WTC11 (cell line): ENCODE measurements at regions not wholly inside any gene's neighbourhood (a gene's known extent, or its start where the extent isn't known, plus 50 kb on each side); places are given as distances from the start of the nearest gene placed in this dataset.

ENCODE experiments used
- ATAC-seq: fragments of 200-7000 bp; cut with Tn5 transposase; 2 replicates; pipeline ENCODE4 v1.10.0; 2021; ENCODE audit warnings: mild to moderate bottlenecking, moderate library complexity
- CTCF ChIA-PET: fragments of 300-600 bp; sonication (Branson Sonifier 250); formaldehyde crosslinking; loops from one replicate; lab custom pipeline; 2021; ENCODE audit warnings: antibody characterized with exemption; lab: Charles Lee
- POLR2A ChIA-PET: fragments of 350-600 bp; sonication (Branson Sonifier 250); formaldehyde crosslinking; loops from one replicate; lab custom pipeline; 2021; ENCODE audit warnings: antibody characterized with exemption; lab: Charles Lee
- DNase-seq: peaks from one replicate; pipeline ENCODE4 v3.0.0; 2021; ENCODE audit warnings: low spot score
- H3K27ac Mint-ChIP-seq: 2 replicates; pipeline ENCODE4 v1.8.0; 2021; ENCODE audit warnings: mixed read lengths
- H3K27me3 Mint-ChIP-seq: 2 replicates; pipeline ENCODE4 v1.8.0; 2021; ENCODE audit warnings: low read depth, mild to moderate bottlenecking, moderate library complexity, mixed read lengths
- H3K36me3 Mint-ChIP-seq: 2 replicates; pipeline ENCODE4 v1.8.0; 2021; ENCODE audit warnings: mixed read lengths
- H3K4me1 Mint-ChIP-seq: 2 replicates; pipeline ENCODE4 v1.8.0; 2022; ENCODE audit warnings: mixed read lengths
- H3K4me3 Mint-ChIP-seq: 2 replicates; pipeline ENCODE4 v1.8.0; 2021; ENCODE audit warnings: mild to moderate bottlenecking, moderate library complexity, mixed read lengths
- H3K9me3 Mint-ChIP-seq: 2 replicates; pipeline ENCODE4 v1.8.0; 2021; ENCODE audit warnings: mixed read lengths
- CREB1 ChIP-seq: sonication (generic); formaldehyde crosslinking; IDR thresholded peaks from 2 replicates; pipeline ENCODE4 v1.8.0; 2023; ENCODE audit warnings: mild to moderate bottlenecking, missing genetic modification reagents
- ELF4 ChIP-seq: sonication (generic); formaldehyde crosslinking; IDR thresholded peaks from 2 replicates; pipeline ENCODE4 v1.8.1; 2022; ENCODE audit warnings: low read depth, mild to moderate bottlenecking, moderate library complexity, missing genetic modification reagents
- ESRRA ChIP-seq: sonication (generic); formaldehyde crosslinking; IDR thresholded peaks from 2 replicates; pipeline ENCODE4 v1.8.1; 2022; ENCODE audit warnings: mild to moderate bottlenecking, missing genetic modification reagents, borderline replicate concordance
- GABPB1 ChIP-seq: sonication (generic); formaldehyde crosslinking; IDR thresholded peaks from 2 replicates; pipeline ENCODE4 v1.8.1; 2023; ENCODE audit warnings: mild to moderate bottlenecking, missing genetic modification reagents
- GTF2I ChIP-seq: fragments of 250-450 bp; sonication (Bioruptor Pico); conservative IDR thresholded peaks from 2 replicates; pipeline ENCODE4 v1.4.0; 2021; ENCODE audit warnings: mild to moderate bottlenecking
- JUN ChIP-seq: sonication (generic); formaldehyde crosslinking; IDR thresholded peaks from 2 replicates; pipeline ENCODE4 v1.8.0; 2023; ENCODE audit warnings: mild to moderate bottlenecking, missing genetic modification reagents
- NFYB ChIP-seq: sonication (generic); formaldehyde crosslinking; conservative IDR thresholded peaks from 2 replicates; pipeline ENCODE4 v1.8.0; 2022; ENCODE audit warnings: low read depth, missing genetic modification reagents
- NR1H2 ChIP-seq: sonication (generic); formaldehyde crosslinking; IDR thresholded peaks from 2 replicates; pipeline ENCODE4 v1.9.0; 2021; ENCODE audit warnings: mild to moderate bottlenecking, moderate library complexity, missing genetic modification reagents
- RELA ChIP-seq: sonication (generic); formaldehyde crosslinking; IDR thresholded peaks from 2 replicates; pipeline ENCODE4 v1.8.1; 2022; ENCODE audit warnings: missing genetic modification reagents, mild to moderate bottlenecking, borderline replicate concordance
- RORB ChIP-seq: fragments of 250-450 bp; sonication (Bioruptor Pico); IDR thresholded peaks from 2 replicates; pipeline ENCODE4 v1.9.0; 2021; ENCODE audit warnings: mild to moderate bottlenecking
- SMAD3 ChIP-seq: sonication (generic); formaldehyde crosslinking; IDR thresholded peaks from 2 replicates; pipeline ENCODE4 v1.8.0; 2022; ENCODE audit warnings: missing genetic modification reagents, mild to moderate bottlenecking, borderline replicate concordance
- ZBTB21 ChIP-seq: sonication (generic); formaldehyde crosslinking; IDR thresholded peaks from 2 replicates; pipeline ENCODE4 v1.8.1; 2023; ENCODE audit warnings: mild to moderate bottlenecking, missing genetic modification reagents, borderline replicate concordance
- ZNF396 ChIP-seq: fragments of 250-450 bp; sonication (Bioruptor Pico); IDR thresholded peaks from 2 replicates; pipeline ENCODE4 v1.8.0; 2021; ENCODE audit warnings: mild to moderate bottlenecking, moderate library complexity, borderline replicate concordance
- TF ChIP-seq, protein P1 (sequence below): sonication (generic); formaldehyde crosslinking; IDR thresholded peaks from 2 replicates; pipeline ENCODE4 v1.8.0; 2023; ENCODE audit warnings: missing genetic modification reagents, mild to moderate bottlenecking, borderline replicate concordance
- TF ChIP-seq, protein P2 (sequence below): sonication (generic); formaldehyde crosslinking; IDR thresholded peaks from 2 replicates; pipeline ENCODE4 v1.8.1; 2023; ENCODE audit warnings: mild to moderate bottlenecking, missing genetic modification reagents
- TF ChIP-seq, protein P3 (sequence below): sonication (generic); formaldehyde crosslinking; IDR thresholded peaks from 2 replicates; pipeline ENCODE4 v1.8.0; 2023; ENCODE audit warnings: missing genetic modification reagents
- TF ChIP-seq, protein P4 (sequence below): fragments of 250-450 bp; sonication (Bioruptor Pico); IDR thresholded peaks from 2 replicates; pipeline ENCODE4 v2.1.2; 2022; ENCODE audit warnings: mild to moderate bottlenecking, moderate library complexity
- TF ChIP-seq, protein P5 (sequence below): sonication (generic); formaldehyde crosslinking; IDR thresholded peaks from 2 replicates; pipeline ENCODE4 v1.8.1; 2023; ENCODE audit warnings: mild to moderate bottlenecking, missing genetic modification reagents, borderline replicate concordance

DNA sequence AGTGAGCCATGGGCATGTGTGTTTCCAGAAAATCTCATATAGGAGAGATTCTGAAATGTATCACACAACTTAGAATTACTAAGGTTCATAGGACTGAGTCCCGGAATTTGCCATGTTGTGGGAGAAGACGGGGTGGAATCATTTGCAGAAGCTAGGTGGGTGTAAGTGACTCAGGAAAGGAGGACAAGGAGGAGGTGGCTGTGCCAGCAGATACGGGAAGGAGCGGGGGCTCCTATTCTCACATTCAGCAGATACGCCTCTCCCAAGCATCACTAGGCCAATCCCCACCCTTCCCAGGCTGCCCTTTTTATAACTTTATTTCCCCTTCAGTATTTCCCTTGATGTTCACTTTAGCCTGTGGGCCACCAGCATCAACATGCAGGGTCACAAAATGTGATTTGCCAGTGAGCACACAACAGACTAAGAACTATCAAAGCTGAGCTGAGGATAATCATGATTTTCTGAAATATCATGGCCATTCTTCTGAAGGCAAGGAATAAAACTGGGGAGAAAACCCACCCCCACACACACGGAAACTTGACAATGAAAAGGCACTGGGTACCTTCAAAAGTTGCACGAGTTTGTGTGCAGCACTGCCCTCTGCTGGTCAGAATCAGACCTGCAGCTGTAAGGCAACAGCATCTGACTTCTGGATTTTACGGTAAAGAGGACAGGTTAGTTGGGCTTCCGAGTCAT, 133.2 kb downstream of the MTX3 start (continued):
- TF ChIP-seq, protein P1, sequence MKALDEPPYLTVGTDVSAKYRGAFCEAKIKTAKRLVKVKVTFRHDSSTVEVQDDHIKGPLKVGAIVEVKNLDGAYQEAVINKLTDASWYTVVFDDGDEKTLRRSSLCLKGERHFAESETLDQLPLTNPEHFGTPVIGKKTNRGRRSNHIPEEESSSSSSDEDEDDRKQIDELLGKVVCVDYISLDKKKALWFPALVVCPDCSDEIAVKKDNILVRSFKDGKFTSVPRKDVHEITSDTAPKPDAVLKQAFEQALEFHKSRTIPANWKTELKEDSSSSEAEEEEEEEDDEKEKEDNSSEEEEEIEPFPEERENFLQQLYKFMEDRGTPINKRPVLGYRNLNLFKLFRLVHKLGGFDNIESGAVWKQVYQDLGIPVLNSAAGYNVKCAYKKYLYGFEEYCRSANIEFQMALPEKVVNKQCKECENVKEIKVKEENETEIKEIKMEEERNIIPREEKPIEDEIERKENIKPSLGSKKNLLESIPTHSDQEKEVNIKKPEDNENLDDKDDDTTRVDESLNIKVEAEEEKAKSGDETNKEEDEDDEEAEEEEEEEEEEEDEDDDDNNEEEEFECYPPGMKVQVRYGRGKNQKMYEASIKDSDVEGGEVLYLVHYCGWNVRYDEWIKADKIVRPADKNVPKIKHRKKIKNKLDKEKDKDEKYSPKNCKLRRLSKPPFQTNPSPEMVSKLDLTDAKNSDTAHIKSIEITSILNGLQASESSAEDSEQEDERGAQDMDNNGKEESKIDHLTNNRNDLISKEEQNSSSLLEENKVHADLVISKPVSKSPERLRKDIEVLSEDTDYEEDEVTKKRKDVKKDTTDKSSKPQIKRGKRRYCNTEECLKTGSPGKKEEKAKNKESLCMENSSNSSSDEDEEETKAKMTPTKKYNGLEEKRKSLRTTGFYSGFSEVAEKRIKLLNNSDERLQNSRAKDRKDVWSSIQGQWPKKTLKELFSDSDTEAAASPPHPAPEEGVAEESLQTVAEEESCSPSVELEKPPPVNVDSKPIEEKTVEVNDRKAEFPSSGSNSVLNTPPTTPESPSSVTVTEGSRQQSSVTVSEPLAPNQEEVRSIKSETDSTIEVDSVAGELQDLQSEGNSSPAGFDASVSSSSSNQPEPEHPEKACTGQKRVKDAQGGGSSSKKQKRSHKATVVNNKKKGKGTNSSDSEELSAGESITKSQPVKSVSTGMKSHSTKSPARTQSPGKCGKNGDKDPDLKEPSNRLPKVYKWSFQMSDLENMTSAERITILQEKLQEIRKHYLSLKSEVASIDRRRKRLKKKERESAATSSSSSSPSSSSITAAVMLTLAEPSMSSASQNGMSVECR (CRISPR knock-in tag) = no peak

DNA sequence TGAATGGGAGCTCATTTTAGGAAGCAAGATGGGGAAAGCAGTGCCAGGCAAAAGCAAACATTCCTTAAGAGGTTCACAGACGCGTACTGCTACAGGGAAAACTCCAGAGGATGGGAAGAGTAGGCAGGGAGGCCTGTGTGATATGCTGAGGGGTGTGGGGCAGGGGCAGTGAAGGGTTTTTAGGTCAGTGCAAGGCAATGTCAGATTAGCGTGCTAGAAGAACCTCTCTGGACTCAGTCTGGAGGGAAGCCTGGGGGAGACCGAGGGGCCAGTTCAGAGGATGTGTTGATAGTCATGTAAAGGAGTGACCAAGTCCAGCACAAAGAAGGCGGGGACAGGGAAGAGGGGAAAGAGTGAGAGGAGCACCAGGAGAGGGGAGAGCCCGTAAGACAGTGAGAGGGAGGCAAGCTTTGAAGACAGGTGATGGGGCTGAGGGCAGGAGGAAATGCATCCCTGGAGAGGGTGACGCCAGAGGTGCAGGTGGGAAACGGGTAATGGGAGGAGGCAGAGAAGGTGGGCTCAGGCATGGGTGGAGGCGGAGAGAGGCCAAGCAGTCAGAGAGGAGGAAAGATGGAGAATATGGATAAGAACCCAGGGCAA, 134.5 kb downstream of the MTX3 start:
- no peak for DNase-seq
- no peak overlapping the region for H3K4me3 Mint-ChIP-seq
- no peak for TF ChIP-seq GTF2I (CRISPR knock-in tag)
- TF ChIP-seq, protein P2, sequence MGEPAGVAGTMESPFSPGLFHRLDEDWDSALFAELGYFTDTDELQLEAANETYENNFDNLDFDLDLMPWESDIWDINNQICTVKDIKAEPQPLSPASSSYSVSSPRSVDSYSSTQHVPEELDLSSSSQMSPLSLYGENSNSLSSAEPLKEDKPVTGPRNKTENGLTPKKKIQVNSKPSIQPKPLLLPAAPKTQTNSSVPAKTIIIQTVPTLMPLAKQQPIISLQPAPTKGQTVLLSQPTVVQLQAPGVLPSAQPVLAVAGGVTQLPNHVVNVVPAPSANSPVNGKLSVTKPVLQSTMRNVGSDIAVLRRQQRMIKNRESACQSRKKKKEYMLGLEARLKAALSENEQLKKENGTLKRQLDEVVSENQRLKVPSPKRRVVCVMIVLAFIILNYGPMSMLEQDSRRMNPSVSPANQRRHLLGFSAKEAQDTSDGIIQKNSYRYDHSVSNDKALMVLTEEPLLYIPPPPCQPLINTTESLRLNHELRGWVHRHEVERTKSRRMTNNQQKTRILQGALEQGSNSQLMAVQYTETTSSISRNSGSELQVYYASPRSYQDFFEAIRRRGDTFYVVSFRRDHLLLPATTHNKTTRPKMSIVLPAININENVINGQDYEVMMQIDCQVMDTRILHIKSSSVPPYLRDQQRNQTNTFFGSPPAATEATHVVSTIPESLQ = no peak
- no peak for TF ChIP-seq ELF4 (CRISPR knock-in tag)
- TF ChIP-seq, all 79 proteins: peak for 0
- Mint-ChIP-seq H3K9me3 (no peaks in the 10 kb centered on the region), H3K4me1 (no peaks in the 10 kb centered on the region), H3K36me3 (no peaks in the 10 kb centered on the region), H3K27ac (no peak overlapping the region), H3K27me3 (no peaks in the 10 kb centered on the region; the same call in 1 of the 2 replicates)
- ChIA-PET POLR2A (no interaction called here), CTCF (interaction anchor here (1.4 to 2.9 kb wide), 2 partner anchors 167 to 227 kb away, joined by 4 to 8 read pairs; partner anchors contain the start of gene CMYA5)
- no peak for ATAC-seq

DNA sequence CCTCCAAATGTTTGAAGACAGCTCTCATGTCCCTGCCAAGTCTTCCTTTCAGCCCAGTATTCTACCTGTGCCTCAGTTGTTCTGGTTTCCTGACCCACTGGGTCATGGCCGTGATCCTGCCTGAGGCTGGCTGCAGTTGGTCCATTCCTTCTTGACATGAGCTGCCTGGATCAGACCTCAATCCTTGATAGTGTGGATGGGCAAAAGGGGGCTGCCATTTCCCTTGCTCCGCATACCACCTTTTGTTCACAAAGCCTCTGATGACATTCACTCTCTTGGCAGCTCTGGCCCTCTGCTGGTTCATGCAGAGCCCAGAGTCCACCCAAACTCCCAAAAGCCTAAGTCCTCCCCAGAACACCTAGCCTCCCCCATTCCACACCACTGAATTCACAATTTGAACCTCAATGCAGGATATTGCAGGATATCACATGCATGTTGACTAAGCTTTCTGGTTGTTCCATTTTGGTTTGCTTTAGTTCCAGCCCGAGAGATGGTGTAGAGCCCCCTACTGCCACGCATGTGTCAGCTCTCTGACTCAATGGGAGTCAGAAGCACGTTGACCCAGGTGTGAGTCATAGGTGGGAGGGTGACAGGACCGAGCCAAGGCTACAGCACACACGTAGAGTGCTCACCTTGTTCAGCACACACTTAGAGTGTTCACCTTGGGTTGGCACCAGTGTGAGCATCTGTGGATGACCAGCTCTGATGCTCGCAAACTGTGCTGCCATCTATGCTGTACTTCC, 137.2 kb downstream of the MTX3 start:
- Mint-ChIP-seq H3K4me3 (no peak overlapping the region), H3K36me3 (no peaks in the 10 kb centered on the region), H3K27ac (no peak overlapping the region), H3K4me1 (no peaks in the 10 kb centered on the region), H3K27me3 (no peaks in the 10 kb centered on the region), H3K9me3 (no peaks in the 10 kb centered on the region)
- ChIA-PET POLR2A (no interaction called here), CTCF (interaction anchor here (0.8 to 2.6 kb wide), 9 partner anchors 13 to 829 kb away, joined by 3 to 13 read pairs (median 4); no protein-coding TSS in a partner anchor)
- ATAC-seq (0 out of 2 replicates have a peak, but pooled peaks have one; percentile 54), DNase-seq (no peak)
- TF ChIP-seq, protein P3, sequence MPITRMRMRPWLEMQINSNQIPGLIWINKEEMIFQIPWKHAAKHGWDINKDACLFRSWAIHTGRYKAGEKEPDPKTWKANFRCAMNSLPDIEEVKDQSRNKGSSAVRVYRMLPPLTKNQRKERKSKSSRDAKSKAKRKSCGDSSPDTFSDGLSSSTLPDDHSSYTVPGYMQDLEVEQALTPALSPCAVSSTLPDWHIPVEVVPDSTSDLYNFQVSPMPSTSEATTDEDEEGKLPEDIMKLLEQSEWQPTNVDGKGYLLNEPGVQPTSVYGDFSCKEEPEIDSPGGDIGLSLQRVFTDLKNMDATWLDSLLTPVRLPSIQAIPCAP = no peak
- TF ChIP-seq SMAD3 (CRISPR knock-in tag) (no peak), ZBTB21 (CRISPR knock-in tag) (no peak), CREB1 (no peak), ZNF396 (CRISPR knock-in tag) (no peak), ESRRA (CRISPR knock-in tag) (no peak), RORB (CRISPR knock-in tag) (no peak), RELA (CRISPR knock-in tag) (no peak), JUN (CRISPR knock-in tag) (no peak), NR1H2 (CRISPR knock-in tag) (no peak), NFYB (CRISPR knock-in tag) (no peak), GABPB1 (CRISPR knock-in tag) (no peak)
- TF ChIP-seq, protein P4, sequence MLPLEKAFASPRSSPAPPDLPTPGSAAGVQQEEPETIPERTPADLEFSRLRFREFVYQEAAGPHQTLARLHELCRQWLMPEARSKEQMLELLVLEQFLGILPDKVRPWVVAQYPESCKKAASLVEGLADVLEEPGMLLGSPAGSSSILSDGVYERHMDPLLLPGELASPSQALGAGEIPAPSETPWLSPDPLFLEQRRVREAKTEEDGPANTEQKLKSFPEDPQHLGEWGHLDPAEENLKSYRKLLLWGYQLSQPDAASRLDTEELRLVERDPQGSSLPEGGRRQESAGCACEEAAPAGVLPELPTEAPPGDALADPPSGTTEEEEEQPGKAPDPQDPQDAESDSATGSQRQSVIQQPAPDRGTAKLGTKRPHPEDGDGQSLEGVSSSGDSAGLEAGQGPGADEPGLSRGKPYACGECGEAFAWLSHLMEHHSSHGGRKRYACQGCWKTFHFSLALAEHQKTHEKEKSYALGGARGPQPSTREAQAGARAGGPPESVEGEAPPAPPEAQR (CRISPR knock-in tag) = no peak
- TF ChIP-seq, protein P5, sequence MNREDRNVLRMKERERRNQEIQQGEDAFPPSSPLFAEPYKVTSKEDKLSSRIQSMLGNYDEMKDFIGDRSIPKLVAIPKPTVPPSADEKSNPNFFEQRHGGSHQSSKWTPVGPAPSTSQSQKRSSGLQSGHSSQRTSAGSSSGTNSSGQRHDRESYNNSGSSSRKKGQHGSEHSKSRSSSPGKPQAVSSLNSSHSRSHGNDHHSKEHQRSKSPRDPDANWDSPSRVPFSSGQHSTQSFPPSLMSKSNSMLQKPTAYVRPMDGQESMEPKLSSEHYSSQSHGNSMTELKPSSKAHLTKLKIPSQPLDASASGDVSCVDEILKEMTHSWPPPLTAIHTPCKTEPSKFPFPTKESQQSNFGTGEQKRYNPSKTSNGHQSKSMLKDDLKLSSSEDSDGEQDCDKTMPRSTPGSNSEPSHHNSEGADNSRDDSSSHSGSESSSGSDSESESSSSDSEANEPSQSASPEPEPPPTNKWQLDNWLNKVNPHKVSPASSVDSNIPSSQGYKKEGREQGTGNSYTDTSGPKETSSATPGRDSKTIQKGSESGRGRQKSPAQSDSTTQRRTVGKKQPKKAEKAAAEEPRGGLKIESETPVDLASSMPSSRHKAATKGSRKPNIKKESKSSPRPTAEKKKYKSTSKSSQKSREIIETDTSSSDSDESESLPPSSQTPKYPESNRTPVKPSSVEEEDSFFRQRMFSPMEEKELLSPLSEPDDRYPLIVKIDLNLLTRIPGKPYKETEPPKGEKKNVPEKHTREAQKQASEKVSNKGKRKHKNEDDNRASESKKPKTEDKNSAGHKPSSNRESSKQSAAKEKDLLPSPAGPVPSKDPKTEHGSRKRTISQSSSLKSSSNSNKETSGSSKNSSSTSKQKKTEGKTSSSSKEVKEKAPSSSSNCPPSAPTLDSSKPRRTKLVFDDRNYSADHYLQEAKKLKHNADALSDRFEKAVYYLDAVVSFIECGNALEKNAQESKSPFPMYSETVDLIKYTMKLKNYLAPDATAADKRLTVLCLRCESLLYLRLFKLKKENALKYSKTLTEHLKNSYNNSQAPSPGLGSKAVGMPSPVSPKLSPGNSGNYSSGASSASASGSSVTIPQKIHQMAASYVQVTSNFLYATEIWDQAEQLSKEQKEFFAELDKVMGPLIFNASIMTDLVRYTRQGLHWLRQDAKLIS = no peak
